Stimulated activated naive CD8-positive, alpha-beta T cell treated with anti-CD3 and anti-CD28 coated beads, Interleukin-15, Interleukin-2, amounts not matched to agents 100 ng/mL and 50 ng/mL, for 24 hours (primary cell): ENCODE measurements at regions not wholly inside any gene's neighbourhood (a gene's known extent, or its start where the extent isn't known, plus 50 kb on each side); places are given as distances from the start of the nearest gene placed in this dataset.

ENCODE experiments used
- H3K27ac Mint-ChIP-seq: one replicate; pipeline ENCODE4 v1.8.0; 2021; ENCODE audit warnings: mild to moderate bottlenecking, mixed read lengths
- H3K27me3 Mint-ChIP-seq: one replicate; pipeline ENCODE4 v1.8.0; 2021; ENCODE audit warnings: mixed read lengths
- H3K36me3 Mint-ChIP-seq: one replicate; pipeline ENCODE4 v1.8.0; 2021; ENCODE audit warnings: low read depth, mixed read lengths
- H3K4me1 Mint-ChIP-seq: one replicate; pipeline ENCODE4 v1.8.0; 2021; ENCODE audit warnings: low read depth, mixed read lengths
- H3K4me3 Mint-ChIP-seq: one replicate; pipeline ENCODE4 v1.8.0; 2021; ENCODE audit warnings: mild to moderate bottlenecking, mixed read lengths
- H3K9me3 Mint-ChIP-seq: one replicate; pipeline ENCODE4 v1.8.0; 2021; ENCODE audit warnings: mixed read lengths

GRCh38 chr9:81395676-81396054 is 293.7 kb downstream of the TLE1 start:
- no peaks in the 10 kb centered on the region for H3K27me3 Mint-ChIP-seq
- H3K9me3 Mint-ChIP-seq: peaks cover 7% of the 10 kb centered on the region
- no peaks in the 10 kb centered on the region for H3K36me3 Mint-ChIP-seq
- no peak overlapping the region for H3K4me3 Mint-ChIP-seq
- H3K4me1 Mint-ChIP-seq: no peaks in the 10 kb centered on the region
- H3K27ac Mint-ChIP-seq: no peak overlapping the region

GRCh38 chr9:81394881-81395675 is 294.3 kb downstream of the TLE1 start:
- Mint-ChIP-seq H3K4me3 (no peak overlapping the region), H3K27ac (no peak overlapping the region), H3K4me1 (no peaks in the 10 kb centered on the region), H3K36me3 (no peaks in the 10 kb centered on the region), H3K27me3 (no peaks in the 10 kb centered on the region), H3K9me3 (peaks cover 10% of the 10 kb centered on the region)

GRCh38 chr9:81393985-81394811 is 295.1 kb downstream of the TLE1 start:
- no peak overlapping the region for H3K27ac Mint-ChIP-seq

GRCh38 chr9:81391457-81391825 is 297.9 kb downstream of the TLE1 start:
- H3K27me3 Mint-ChIP-seq: no peaks in the 10 kb centered on the region

More at GRCh38 chr9:81393985-81394811, 295.1 kb downstream of the TLE1 start:
- no peaks in the 10 kb centered on the region for H3K36me3 Mint-ChIP-seq
- no peak overlapping the region for H3K4me3 Mint-ChIP-seq
- H3K4me1 Mint-ChIP-seq: no peaks in the 10 kb centered on the region
- peaks cover 5% of the 10 kb centered on the region for H3K9me3 Mint-ChIP-seq
- H3K27me3 Mint-ChIP-seq: no peaks in the 10 kb centered on the region

GRCh38 chr9:81390792-81391456 is 298.4 kb downstream of the TLE1 start:
- Mint-ChIP-seq H3K27ac (no peak overlapping the region), H3K27me3 (no peaks in the 10 kb centered on the region), H3K4me1 (no peaks in the 10 kb centered on the region), H3K9me3 (peaks cover 6% of the 10 kb centered on the region), H3K36me3 (no peaks in the 10 kb centered on the region), H3K4me3 (no peak overlapping the region)

More at GRCh38 chr9:81391457-81391825, 297.9 kb downstream of the TLE1 start:
- Mint-ChIP-seq H3K4me1 (no peaks in the 10 kb centered on the region), H3K4me3 (no peak overlapping the region), H3K36me3 (no peaks in the 10 kb centered on the region), H3K27ac (no peak overlapping the region), H3K9me3 (peaks cover 3% of the 10 kb centered on the region)

GRCh38 chr9:81389569-81389993 is 299.8 kb downstream of the TLE1 start:
- Mint-ChIP-seq H3K36me3 (no peaks in the 10 kb centered on the region), H3K4me1 (no peaks in the 10 kb centered on the region), H3K4me3 (no peak overlapping the region), H3K27me3 (no peaks in the 10 kb centered on the region), H3K9me3 (peaks cover 10% of the 10 kb centered on the region), H3K27ac (no peak overlapping the region)

GRCh38 chr9:81388831-81389230 is 300.5 kb downstream of the TLE1 start:
- Mint-ChIP-seq H3K9me3 (peaks cover 10% of the 10 kb centered on the region), H3K36me3 (no peaks in the 10 kb centered on the region), H3K4me3 (no peak overlapping the region), H3K27ac (no peak overlapping the region), H3K4me1 (no peaks in the 10 kb centered on the region), H3K27me3 (no peaks in the 10 kb centered on the region)

- H3K9me3 Mint-ChIP-seq: peaks cover 10% of the 10 kb centered on the region
- H3K36me3 Mint-ChIP-seq: no peaks in the 10 kb centered on the region
- no peaks in the 10 kb centered on the region for H3K27me3 Mint-ChIP-seq
- no peak overlapping the region for H3K27ac Mint-ChIP-seq
- no peak overlapping the region for H3K4me3 Mint-ChIP-seq
- no peaks in the 10 kb centered on the region for H3K4me1 Mint-ChIP-seq
Observed at GRCh38 chr9:81387360-81388106, 301.8 kb downstream of the TLE1 start.

GRCh38 chr9:81384911-81385310 is 304.4 kb downstream of the TLE1 start:
- Mint-ChIP-seq H3K9me3 (peaks cover 7% of the 10 kb centered on the region), H3K27ac (no peak overlapping the region), H3K4me3 (no peak overlapping the region), H3K4me1 (no peaks in the 10 kb centered on the region), H3K27me3 (no peaks in the 10 kb centered on the region), H3K36me3 (no peaks in the 10 kb centered on the region)

- no peaks in the 10 kb centered on the region for H3K4me1 Mint-ChIP-seq
- H3K36me3 Mint-ChIP-seq: no peaks in the 10 kb centered on the region
- no peak overlapping the region for H3K4me3 Mint-ChIP-seq
- peaks cover 7% of the 10 kb centered on the region for H3K9me3 Mint-ChIP-seq
- no peak overlapping the region for H3K27ac Mint-ChIP-seq
- H3K27me3 Mint-ChIP-seq: no peaks in the 10 kb centered on the region
Observed at GRCh38 chr9:81382281-81382680, 307.1 kb downstream of the TLE1 start.

- Mint-ChIP-seq H3K4me1 (no peaks in the 10 kb centered on the region), H3K4me3 (no peak overlapping the region), H3K27ac (no peak overlapping the region), H3K36me3 (no peaks in the 10 kb centered on the region), H3K27me3 (no peaks in the 10 kb centered on the region), H3K9me3 (peaks cover 7% of the 10 kb centered on the region)
Observed at GRCh38 chr9:81381694-81382093, 307.7 kb downstream of the TLE1 start.

GRCh38 chr9:81380504-81381359 is 308.6 kb downstream of the TLE1 start:
- H3K4me1 Mint-ChIP-seq: no peaks in the 10 kb centered on the region
- H3K4me3 Mint-ChIP-seq: no peak overlapping the region
- H3K27me3 Mint-ChIP-seq: no peaks in the 10 kb centered on the region
- H3K27ac Mint-ChIP-seq: no peak overlapping the region
- H3K36me3 Mint-ChIP-seq: no peaks in the 10 kb centered on the region
- peaks cover 2% of the 10 kb centered on the region for H3K9me3 Mint-ChIP-seq

GRCh38 chr9:81379655-81380054 is 309.7 kb downstream of the TLE1 start:
- Mint-ChIP-seq H3K4me1 (no peaks in the 10 kb centered on the region), H3K4me3 (no peak overlapping the region), H3K27me3 (no peaks in the 10 kb centered on the region), H3K9me3 (no peaks in the 10 kb centered on the region), H3K36me3 (no peaks in the 10 kb centered on the region), H3K27ac (no peak overlapping the region)

GRCh38 chr9:81377921-81378320 is 311.4 kb downstream of the TLE1 start:
- no peaks in the 10 kb centered on the region for H3K27me3 Mint-ChIP-seq
- no peaks in the 10 kb centered on the region for H3K9me3 Mint-ChIP-seq
- no peaks in the 10 kb centered on the region for H3K36me3 Mint-ChIP-seq
- no peak overlapping the region for H3K4me3 Mint-ChIP-seq
- no peak overlapping the region for H3K27ac Mint-ChIP-seq
- H3K4me1 Mint-ChIP-seq: no peaks in the 10 kb centered on the region
